Osteocyte (in vitro differentiated cells): ENCODE measurements at regions not wholly inside any gene's neighbourhood (a gene's known extent, or its start where the extent isn't known, plus 50 kb on each side); places are given as distances from the start of the nearest gene placed in this dataset.
"Not testable (repeated sequence)": the region's sequence is repeated elsewhere in the genome, so short reads cannot be mapped to it uniquely, and the experiment has no call there.

Source experiments
- DNase-seq: peaks from one replicate; pipeline ENCODE4 v3.0.0; 2021; ENCODE audit warnings: mixed read lengths; ENCODE audit not compliant: unreplicated experiment; ENCODE audit errors: extremely low spot score
- H3K27ac Mint-ChIP-seq: one replicate; pipeline ENCODE4 v1.8.0; 2021; ENCODE audit warnings: mild to moderate bottlenecking, mixed read lengths; ENCODE audit not compliant: unreplicated experiment
- H3K27me3 Mint-ChIP-seq: one replicate; pipeline ENCODE4 v1.8.0; 2021; ENCODE audit warnings: mixed read lengths; ENCODE audit not compliant: unreplicated experiment
- H3K36me3 Mint-ChIP-seq: one replicate; pipeline ENCODE4 v1.8.0; 2021; ENCODE audit warnings: mixed read lengths; ENCODE audit not compliant: unreplicated experiment
- H3K4me1 Mint-ChIP-seq: one replicate; pipeline ENCODE4 v1.8.0; 2021; ENCODE audit warnings: mixed read lengths; ENCODE audit not compliant: unreplicated experiment
- H3K4me3 Mint-ChIP-seq: one replicate; pipeline ENCODE4 v1.8.0; 2021; ENCODE audit warnings: mild to moderate bottlenecking, moderate library complexity, mixed read lengths; ENCODE audit not compliant: unreplicated experiment
- H3K9me3 Mint-ChIP-seq: one replicate; pipeline ENCODE4 v1.8.0; 2021; ENCODE audit warnings: mixed read lengths; ENCODE audit not compliant: unreplicated experiment

- not testable (repeated sequence) for H3K9me3 Mint-ChIP-seq
These were observed 60.3 kb downstream of the GOLGA8K start for GRCh38 chr15:32342772-32343199.

GRCh38 chr15:32342268-32342667, 60.8 kb downstream of the GOLGA8K start:
- not testable (repeated sequence) for DNase-seq, H3K27me3 Mint-ChIP-seq, H3K4me3 Mint-ChIP-seq, H3K27ac Mint-ChIP-seq, H3K4me1 Mint-ChIP-seq, H3K36me3 Mint-ChIP-seq, H3K9me3 Mint-ChIP-seq

More at GRCh38 chr15:32342772-32343199, 60.3 kb downstream of the GOLGA8K start:
- not testable (repeated sequence) for H3K27me3 Mint-ChIP-seq, H3K4me1 Mint-ChIP-seq, DNase-seq, H3K27ac Mint-ChIP-seq, H3K36me3 Mint-ChIP-seq, H3K4me3 Mint-ChIP-seq

GRCh38 chr15:32341530-32341929, 61.6 kb downstream of the GOLGA8K start:
- not testable (repeated sequence) for H3K27me3 Mint-ChIP-seq, H3K9me3 Mint-ChIP-seq, H3K27ac Mint-ChIP-seq, H3K4me1 Mint-ChIP-seq, H3K4me3 Mint-ChIP-seq, H3K36me3 Mint-ChIP-seq, DNase-seq

- not testable (repeated sequence) for H3K27ac Mint-ChIP-seq, H3K4me3 Mint-ChIP-seq, H3K9me3 Mint-ChIP-seq, H3K27me3 Mint-ChIP-seq, H3K4me1 Mint-ChIP-seq, H3K36me3 Mint-ChIP-seq, DNase-seq
These were observed 66.3 kb downstream of the GOLGA8K start for GRCh38 chr15:32336804-32337203.

- not testable (repeated sequence) for DNase-seq, H3K4me3 Mint-ChIP-seq, H3K9me3 Mint-ChIP-seq, H3K36me3 Mint-ChIP-seq, H3K27ac Mint-ChIP-seq, H3K4me1 Mint-ChIP-seq, H3K27me3 Mint-ChIP-seq
These were observed 79.7 kb downstream of the GOLGA8K start for GRCh38 chr15:32323353-32323752.

GRCh38 chr15:32319247-32319646, 83.8 kb downstream of the GOLGA8K start:
- not testable (repeated sequence) for H3K27ac Mint-ChIP-seq, H3K9me3 Mint-ChIP-seq, H3K4me1 Mint-ChIP-seq, H3K4me3 Mint-ChIP-seq, H3K36me3 Mint-ChIP-seq, DNase-seq, H3K27me3 Mint-ChIP-seq

GRCh38 chr15:32316482-32316881, 86.6 kb downstream of the GOLGA8K start:
- H3K4me1 Mint-ChIP-seq, H3K27me3 Mint-ChIP-seq, H3K27ac Mint-ChIP-seq, H3K4me3 Mint-ChIP-seq, DNase-seq, H3K36me3 Mint-ChIP-seq, H3K9me3 Mint-ChIP-seq: not testable (repeated sequence)

GRCh38 chr15:32315079-32315939, 87.8 kb downstream of the GOLGA8K start:
- not testable (repeated sequence) for H3K36me3 Mint-ChIP-seq, H3K27ac Mint-ChIP-seq, H3K9me3 Mint-ChIP-seq, DNase-seq, H3K27me3 Mint-ChIP-seq, H3K4me1 Mint-ChIP-seq, H3K4me3 Mint-ChIP-seq

- not testable (repeated sequence) for H3K27ac Mint-ChIP-seq, DNase-seq, H3K27me3 Mint-ChIP-seq, H3K9me3 Mint-ChIP-seq, H3K4me3 Mint-ChIP-seq, H3K4me1 Mint-ChIP-seq, H3K36me3 Mint-ChIP-seq
These were observed 89.5 kb downstream of the GOLGA8K start for GRCh38 chr15:32313446-32314209.

- H3K4me1 Mint-ChIP-seq, H3K4me3 Mint-ChIP-seq, DNase-seq, H3K36me3 Mint-ChIP-seq, H3K27ac Mint-ChIP-seq, H3K9me3 Mint-ChIP-seq, H3K27me3 Mint-ChIP-seq: not testable (repeated sequence)
These were observed 90.4 kb downstream of the GOLGA8K start for GRCh38 chr15:32312721-32313120.

GRCh38 chr15:32307592-32307991, 95.5 kb downstream of the GOLGA8K start:
- not testable (repeated sequence) for H3K4me3 Mint-ChIP-seq, H3K9me3 Mint-ChIP-seq, DNase-seq

GRCh38 chr15:32276200-32276830, 126.8 kb downstream of the GOLGA8K start:
- not testable (repeated sequence) for H3K4me1 Mint-ChIP-seq, H3K4me3 Mint-ChIP-seq, H3K9me3 Mint-ChIP-seq, H3K36me3 Mint-ChIP-seq, DNase-seq, H3K27ac Mint-ChIP-seq, H3K27me3 Mint-ChIP-seq

More at GRCh38 chr15:32307592-32307991, 95.5 kb downstream of the GOLGA8K start:
- not testable (repeated sequence) for H3K36me3 Mint-ChIP-seq, H3K4me1 Mint-ChIP-seq, H3K27ac Mint-ChIP-seq, H3K27me3 Mint-ChIP-seq
